Choroid plexus epithelial cell (primary cell): ENCODE measurements at regions not wholly inside any gene's neighbourhood (a gene's known extent, or its start where the extent isn't known, plus 50 kb on each side); places are given as distances from the start of the nearest gene placed in this dataset.
"Not testable (repeated sequence)": the region's sequence is repeated elsewhere in the genome, so short reads cannot be mapped to it uniquely, and the experiment has no call there.

Experiments
- DNase-seq: peaks from one replicate; pipeline ENCODE4 v3.0.0-alpha.2; 2010; ENCODE audit warnings: low read depth
- H3K4me3 ChIP-seq: 2 replicates; pipeline ENCODE4 v1.5.1; 2011; ENCODE audit warnings: low read depth, mild to moderate bottlenecking, control low read depth, low read length, moderate library complexity
- CTCF ChIP-seq: conservative IDR thresholded peaks from 2 replicates; pipeline ENCODE4 v1.5.1; 2011; ENCODE audit warnings: low read depth, mild to moderate bottlenecking, control low read depth, inconsistent platforms, low read length, moderate library complexity

- no peak for TF ChIP-seq CTCF
- no peak overlapping the region for H3K4me3 ChIP-seq
- DNase-seq = no peak
Measured at GRCh38 chr14:27730204-27730603, 1036.4 kb upstream of the FOXG1 start.

- H3K4me3 ChIP-seq = no peak overlapping the region
- DNase-seq = no peak
- no peak for TF ChIP-seq CTCF
Measured at GRCh38 chr14:27739657-27740156, 1026.9 kb upstream of the FOXG1 start.

GRCh38 chr14:27750114-27750513 is 1016.5 kb upstream of the FOXG1 start:
- DNase-seq = no peak
- H3K4me3 ChIP-seq = no peak overlapping the region
- no peak for TF ChIP-seq CTCF

- H3K4me3 ChIP-seq, DNase-seq: not testable (repeated sequence)
Measured at GRCh38 chr14:27757642-27758041, 1008.9 kb upstream of the FOXG1 start.

DNA sequence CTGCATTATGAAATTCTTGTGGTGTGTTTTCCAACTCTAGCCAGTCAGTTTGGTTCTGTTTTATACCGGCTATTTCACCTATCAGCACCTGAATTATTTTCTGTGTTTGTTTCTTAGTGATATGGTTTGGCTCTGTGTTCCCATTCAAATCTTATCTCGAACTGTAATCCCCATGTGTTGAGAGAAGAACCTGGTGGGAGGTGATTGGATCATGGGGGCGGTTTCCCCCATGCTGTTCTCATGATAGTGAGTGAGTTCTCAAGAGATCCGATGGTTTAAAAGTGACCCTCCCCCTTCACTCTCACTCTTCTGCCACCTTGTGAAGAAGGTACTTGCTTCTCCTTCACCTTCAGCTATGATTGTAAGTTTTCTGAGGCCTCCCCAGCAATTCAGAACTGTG is 1006.2 kb upstream of the FOXG1 start:
- not testable (repeated sequence) for H3K4me3 ChIP-seq, DNase-seq

- H3K4me3 ChIP-seq, DNase-seq: not testable (repeated sequence)
Measured at GRCh38 chr14:27799066-27800028, 967.2 kb upstream of the FOXG1 start.

DNA sequence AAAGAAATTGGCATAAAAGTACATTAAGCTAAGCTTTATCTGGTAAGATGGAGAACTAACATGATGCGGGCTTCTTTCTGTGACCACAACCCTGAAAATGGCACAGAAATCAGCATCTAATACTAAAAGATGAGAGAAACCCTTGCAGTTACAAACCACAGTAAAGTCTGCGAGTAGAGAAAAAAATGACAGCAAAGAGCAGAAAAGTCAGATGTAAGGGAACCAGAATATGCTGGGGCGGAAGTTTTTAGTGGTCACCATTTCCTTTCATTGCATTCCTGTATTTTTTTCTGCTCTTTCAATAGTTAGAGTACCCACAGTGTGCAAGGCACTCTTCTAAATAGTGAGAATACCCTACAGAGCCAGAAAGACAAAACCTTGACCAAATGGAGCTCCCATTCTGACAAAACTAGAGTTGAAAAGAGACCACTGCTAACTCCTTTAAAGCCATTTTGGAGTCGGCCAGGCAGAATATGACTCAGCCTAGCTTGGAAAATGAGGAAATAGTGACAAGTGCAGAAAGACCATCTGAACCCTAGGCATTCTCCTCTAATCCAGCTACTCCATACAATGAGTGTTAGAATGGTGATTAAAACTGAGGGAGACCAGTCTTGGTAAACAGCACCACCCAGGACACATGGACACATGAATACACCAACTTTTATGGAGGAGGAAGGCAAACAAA is 948.7 kb upstream of the FOXG1 start:
- not testable (repeated sequence) for H3K4me3 ChIP-seq, DNase-seq

- not testable (repeated sequence) for H3K4me3 ChIP-seq, DNase-seq
Measured at GRCh38 chr14:27826149-27826548, 940.4 kb upstream of the FOXG1 start.

DNA sequence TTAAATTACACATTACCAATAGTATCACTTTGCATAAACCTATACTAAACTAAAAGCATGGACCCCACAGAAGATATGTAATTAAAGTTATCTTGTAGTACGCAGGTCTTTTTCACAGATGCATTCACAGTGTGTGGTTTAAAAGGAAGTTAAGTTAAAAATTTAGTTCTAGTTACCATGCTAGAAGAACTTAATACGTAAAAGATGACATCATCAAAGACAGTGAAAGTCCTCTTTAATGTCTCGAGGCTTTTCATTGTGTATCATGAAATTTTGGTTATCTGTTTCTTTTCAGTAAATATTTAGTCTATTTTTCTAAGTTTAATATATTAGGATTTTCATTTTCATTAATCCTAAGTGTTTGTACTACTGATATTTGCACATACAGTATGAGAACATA is 934.6 kb upstream of the FOXG1 start:
- DNase-seq, H3K4me3 ChIP-seq: not testable (repeated sequence)

DNA sequence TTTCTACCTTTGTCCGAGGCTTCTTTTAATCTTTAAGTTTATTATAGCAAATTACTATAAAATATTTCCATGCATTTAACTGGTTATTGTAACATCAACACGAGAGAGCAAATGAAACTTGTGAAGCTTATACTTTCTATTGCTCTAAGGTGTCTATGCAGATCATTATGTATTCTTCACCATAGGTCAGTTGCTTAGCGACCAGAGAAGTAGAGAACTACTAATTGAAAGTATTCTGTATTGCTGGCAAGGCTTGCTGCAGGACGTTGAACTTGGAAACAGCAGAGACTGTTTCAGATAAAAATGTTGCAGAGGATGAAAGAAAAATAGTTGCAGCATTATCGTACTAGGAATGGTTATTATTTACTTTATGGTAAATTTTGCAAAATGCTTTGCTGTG is 933.6 kb upstream of the FOXG1 start:
- not testable (repeated sequence) for DNase-seq, H3K4me3 ChIP-seq
